ENCODE measurements at regions not wholly inside any gene's neighbourhood (a gene's known extent, or its start where the extent isn't known, plus 50 kb on each side); places are given as distances from the start of the nearest gene placed in this dataset.

DNA sequence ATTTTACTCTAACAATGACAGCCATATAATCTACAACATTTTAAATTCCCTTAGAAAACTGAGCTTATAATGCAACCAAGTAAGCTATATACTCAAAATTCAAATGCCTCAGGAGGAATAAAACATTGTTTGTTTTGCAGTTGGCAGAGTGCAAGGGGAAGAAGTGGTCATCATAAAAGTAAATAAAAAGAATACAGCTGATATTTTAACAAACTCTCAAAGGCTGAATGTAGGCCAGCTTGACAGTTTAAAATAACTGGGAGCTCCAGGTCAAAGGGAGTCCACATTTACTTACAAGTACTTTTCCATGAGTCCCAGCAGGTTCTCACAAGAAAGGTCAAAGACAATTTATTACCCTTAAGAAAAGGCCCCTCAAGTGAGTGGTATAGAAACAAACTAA lies 589.8 kb downstream of the BCKDHB start:
- Histone ChIP-seq H3K27ac (ENCODE audit: low read depth, low read length, poor library complexity, severe bottlenecking) (no peak overlapping the region), H3K4me3 (ENCODE audit: low read depth, low read length, poor library complexity, severe bottlenecking) (no peak overlapping the region), H3K4me1 (ENCODE audit: insufficient read depth, low read length, poor library complexity, severe bottlenecking) (no peaks in the 10 kb centered on the region), H3K9me3 (ENCODE audit: low read depth, low read length, poor library complexity, severe bottlenecking) (peaks cover 11% of the 10 kb centered on the region), H3K27me3 (replicated peaks; ENCODE audit: insufficient read depth, low read depth, low read length, poor library complexity) (no peaks in the 10 kb centered on the region), H3K36me3 (ENCODE audit: insufficient read depth, low read length, poor library complexity, severe bottlenecking) (no peaks in the 10 kb centered on the region)
- no TSS peak for BruUV-seq (replicated peaks)
- POLR2A ChIA-PET (ENCODE audit: low non-redundant PET): no interaction called here
- CTCF ChIA-PET: no interaction called here
- DNase-seq (ENCODE audit: low spot score): no peak
- TF ChIP-seq, protein P1, sequence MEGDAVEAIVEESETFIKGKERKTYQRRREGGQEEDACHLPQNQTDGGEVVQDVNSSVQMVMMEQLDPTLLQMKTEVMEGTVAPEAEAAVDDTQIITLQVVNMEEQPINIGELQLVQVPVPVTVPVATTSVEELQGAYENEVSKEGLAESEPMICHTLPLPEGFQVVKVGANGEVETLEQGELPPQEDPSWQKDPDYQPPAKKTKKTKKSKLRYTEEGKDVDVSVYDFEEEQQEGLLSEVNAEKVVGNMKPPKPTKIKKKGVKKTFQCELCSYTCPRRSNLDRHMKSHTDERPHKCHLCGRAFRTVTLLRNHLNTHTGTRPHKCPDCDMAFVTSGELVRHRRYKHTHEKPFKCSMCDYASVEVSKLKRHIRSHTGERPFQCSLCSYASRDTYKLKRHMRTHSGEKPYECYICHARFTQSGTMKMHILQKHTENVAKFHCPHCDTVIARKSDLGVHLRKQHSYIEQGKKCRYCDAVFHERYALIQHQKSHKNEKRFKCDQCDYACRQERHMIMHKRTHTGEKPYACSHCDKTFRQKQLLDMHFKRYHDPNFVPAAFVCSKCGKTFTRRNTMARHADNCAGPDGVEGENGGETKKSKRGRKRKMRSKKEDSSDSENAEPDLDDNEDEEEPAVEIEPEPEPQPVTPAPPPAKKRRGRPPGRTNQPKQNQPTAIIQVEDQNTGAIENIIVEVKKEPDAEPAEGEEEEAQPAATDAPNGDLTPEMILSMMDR (conservative IDR thresholded peaks at IDR 0.05; ENCODE audit: low read depth, low read length): no peak
- TF ChIP-seq EZH2 (IDR thresholded peaks at IDR 0.05; ENCODE audit: borderline replicate concordance, low read depth, low read length, poor library complexity, severe bottlenecking): no peak
- intact Hi-C loops (cut with micrococcal nuclease; ENCODE audit: unreplicated experiment): no loop called here

DNA sequence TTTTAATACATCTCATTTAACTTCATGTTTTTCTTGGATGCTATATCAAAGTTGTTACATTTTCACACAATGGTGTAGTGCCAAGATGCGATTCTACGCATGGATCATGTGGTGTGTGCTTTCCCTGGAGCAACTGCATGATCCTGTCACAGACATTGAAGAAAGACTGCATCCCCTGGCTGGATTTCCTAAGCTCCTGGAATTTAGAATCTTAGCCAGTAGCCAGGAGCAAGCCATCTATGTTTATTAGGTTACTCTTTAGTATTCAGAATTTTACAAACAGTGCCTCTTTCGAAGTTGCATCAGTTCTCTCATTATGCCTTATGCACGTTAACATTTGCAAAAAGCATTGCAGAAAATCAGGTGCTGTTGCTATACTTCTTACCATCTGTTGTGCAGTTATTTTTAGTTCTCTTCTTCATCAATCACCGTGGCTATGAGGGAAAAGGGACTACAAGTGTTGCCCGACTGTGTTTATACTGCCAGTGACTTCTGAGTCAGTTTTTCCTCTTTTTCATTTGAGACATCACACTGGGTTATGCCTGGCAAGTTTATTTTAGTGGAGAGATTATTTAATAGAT lies 584.2 kb downstream of the BCKDHB start:
- Histone ChIP-seq H3K27me3 (replicated peaks; ENCODE audit: insufficient read depth, low read depth, low read length, poor library complexity) (no peaks in the 10 kb centered on the region), H3K36me3 (ENCODE audit: insufficient read depth, low read length, poor library complexity, severe bottlenecking) (no peaks in the 10 kb centered on the region), H3K27ac (ENCODE audit: low read depth, low read length, poor library complexity, severe bottlenecking) (no peak overlapping the region), H3K4me1 (ENCODE audit: insufficient read depth, low read length, poor library complexity, severe bottlenecking) (no peaks in the 10 kb centered on the region), H3K4me3 (ENCODE audit: low read depth, low read length, poor library complexity, severe bottlenecking) (no peak overlapping the region), H3K9me3 (ENCODE audit: low read depth, low read length, poor library complexity, severe bottlenecking) (no peaks in the 10 kb centered on the region)
- no peak for TF ChIP-seq EZH2 (IDR thresholded peaks at IDR 0.05; ENCODE audit: borderline replicate concordance, low read depth, low read length, poor library complexity, severe bottlenecking)
- TF ChIP-seq, protein P1 (conservative IDR thresholded peaks at IDR 0.05; ENCODE audit: low read depth, low read length): no peak
- ChIA-PET POLR2A (ENCODE audit: low non-redundant PET) (no interaction called here), CTCF (interaction anchor here (0.5 kb wide), 1 partner anchor 87 kb away, joined by 3 read pairs; no protein-coding TSS in a partner anchor)
- no TSS peak for BruUV-seq (replicated peaks)
- intact Hi-C loops (cut with micrococcal nuclease; ENCODE audit: unreplicated experiment): no loop called here
- no peak for DNase-seq (ENCODE audit: low spot score)

DNA sequence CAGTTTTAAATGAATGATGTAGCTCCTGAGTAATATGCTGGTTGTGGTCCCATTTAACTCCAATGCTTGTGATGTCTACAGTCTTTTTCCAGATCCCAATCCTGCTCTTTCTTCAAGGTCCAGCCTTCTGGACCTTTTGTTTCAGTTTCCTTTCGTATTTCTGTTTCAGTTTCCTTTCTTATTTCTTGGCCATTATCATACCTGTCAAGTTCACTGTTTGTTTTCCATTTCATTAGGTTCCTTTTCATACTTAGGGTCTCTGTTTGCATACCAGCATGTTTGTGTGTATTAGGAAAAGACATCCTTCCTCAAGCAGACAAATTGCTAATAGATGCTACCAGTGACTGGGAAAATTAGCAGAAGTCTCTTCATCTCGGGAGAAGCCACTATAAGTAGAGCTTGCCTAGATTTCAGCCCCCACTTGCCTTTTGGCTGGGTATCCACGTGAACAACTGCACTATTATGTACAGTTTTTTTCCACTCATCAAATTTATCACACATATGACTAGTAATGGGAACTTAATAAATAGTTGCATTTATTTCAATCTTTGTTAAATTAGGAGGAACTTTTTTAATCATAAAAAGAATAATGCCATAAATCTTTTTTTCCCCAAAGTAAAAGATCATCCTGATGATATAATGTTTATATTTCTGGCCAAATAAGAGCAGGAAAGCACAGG lies 583.4 kb downstream of the BCKDHB start:
- H3K27me3 ChIP-seq (replicated peaks; ENCODE audit: insufficient read depth, low read depth, low read length, poor library complexity): no peaks in the 10 kb centered on the region
- no TSS peak for BruUV-seq (replicated peaks)
- no peaks in the 10 kb centered on the region for H3K36me3 ChIP-seq (ENCODE audit: insufficient read depth, low read length, poor library complexity, severe bottlenecking)
- intact Hi-C loops (cut with micrococcal nuclease; ENCODE audit: unreplicated experiment): no loop called here
- H3K4me1 ChIP-seq (ENCODE audit: insufficient read depth, low read length, poor library complexity, severe bottlenecking): no peaks in the 10 kb centered on the region
- ChIA-PET CTCF (interaction anchor here (0.5 kb wide), 1 partner anchor 86 kb away, joined by 3 read pairs; no protein-coding TSS in a partner anchor), POLR2A (ENCODE audit: low non-redundant PET) (no interaction called here)
- H3K27ac ChIP-seq (ENCODE audit: low read depth, low read length, poor library complexity, severe bottlenecking): no peak overlapping the region
- no peak for DNase-seq (ENCODE audit: low spot score)
- TF ChIP-seq, protein P1 (conservative IDR thresholded peaks at IDR 0.05; ENCODE audit: low read depth, low read length): no peak
- no peak for TF ChIP-seq EZH2 (IDR thresholded peaks at IDR 0.05; ENCODE audit: borderline replicate concordance, low read depth, low read length, poor library complexity, severe bottlenecking)
- no peaks in the 10 kb centered on the region for H3K9me3 ChIP-seq (ENCODE audit: low read depth, low read length, poor library complexity, severe bottlenecking)
- H3K4me3 ChIP-seq (ENCODE audit: low read depth, low read length, poor library complexity, severe bottlenecking): no peak overlapping the region
